HEK293 (cell line): ENCODE measurements at regions not wholly inside any gene's neighbourhood (a gene's known extent, or its start where the extent isn't known, plus 50 kb on each side); places are given as distances from the start of the nearest gene placed in this dataset.

Source experiments
- CTCF ChIA-PET: fragments of 350-600 bp; formaldehyde crosslinking; extraction: SDS; loops from one replicate; lab custom pipeline; 2021; ENCODE audit warnings: antibody characterized with exemption; lab: Yijun Ruan, JAX
- POLR2A ChIA-PET: fragments of 300-600 bp; formaldehyde crosslinking; extraction: SDS; loops from one replicate; lab custom pipeline; 2020; ENCODE audit warnings: antibody characterized with exemption, inconsistent platforms; lab: Yijun Ruan, JAX
- H3K27ac ChIP-seq: fragments of 200-500 bp; sonication (Bioruptor generic); 2 replicates; pipeline ENCODE4 v1.5.1; 2014; ENCODE audit warnings: low read depth, low read length, control low read depth, inconsistent platforms; ENCODE audit errors: extremely low read depth
- H3K36me3 ChIP-seq, 2 experiments: fragments of 200-500 bp in 1 of 2; sonication (Bioruptor generic) in 1 of 2; 1 replicate in 1 of 2; 2 replicates in 1 of 2; pipeline ENCODE4 v1.5.1; 2014 to 2017; ENCODE audit warnings: inconsistent platforms in 2 of 2, low read length in 2 of 2; ENCODE audit not compliant: control insufficient read depth in 2 of 2, insufficient read depth in 1 of 2
- H3K4me1 ChIP-seq: fragments of 200-500 bp; sonication (Bioruptor generic); 2 replicates; pipeline ENCODE4 v1.5.1; 2014; ENCODE audit warnings: mild to moderate bottlenecking, low read length, inconsistent platforms; ENCODE audit not compliant: control insufficient read depth, insufficient read depth
- H3K4me3 ChIP-seq: 2 replicates; pipeline ENCODE4 v1.5.1; 2011; ENCODE audit warnings: low read depth, mild to moderate bottlenecking, control low read depth, low read length, moderate library complexity
- H3K9me3 ChIP-seq: fragments of 200-500 bp; sonication (Bioruptor generic); 2 replicates; pipeline ENCODE4 v1.5.1; 2014; ENCODE audit warnings: low read depth, low read length, inconsistent platforms; ENCODE audit not compliant: control insufficient read depth, insufficient read depth
- KLF17 ChIP-seq: fragments of 450-650 bp; formaldehyde crosslinking; IDR thresholded peaks from 2 replicates; pipeline ENCODE4 v1.5.1; 2016; ENCODE audit warnings: missing biosample characterization, missing genetic modification characterization
- ZNF132 ChIP-seq: fragments of 450-650 bp; formaldehyde crosslinking; IDR thresholded peaks from 2 replicates; pipeline ENCODE4 v1.5.1; 2017; ENCODE audit warnings: missing biosample characterization, missing genetic modification characterization, borderline replicate concordance
- ZNF138 ChIP-seq: fragments of 450-650 bp; formaldehyde crosslinking; IDR thresholded peaks from 2 replicates; pipeline ENCODE4 v1.5.1; 2016; ENCODE audit warnings: missing biosample characterization, missing genetic modification characterization, borderline replicate concordance
- ZNF169 ChIP-seq: fragments of 450-650 bp; formaldehyde crosslinking; IDR thresholded peaks from 2 replicates; pipeline ENCODE4 v1.5.1; 2016; ENCODE audit warnings: missing biosample characterization, missing genetic modification characterization
- ZNF239 ChIP-seq: fragments of 450-650 bp; formaldehyde crosslinking; IDR thresholded peaks from 2 replicates; pipeline ENCODE4 v1.5.1; 2016; ENCODE audit warnings: missing biosample characterization, missing genetic modification characterization
- ZNF423 ChIP-seq: fragments of 450-650 bp; formaldehyde crosslinking; IDR thresholded peaks from 2 replicates; pipeline ENCODE4 v1.5.1; 2016; ENCODE audit warnings: missing biosample characterization, missing genetic modification characterization
- ZNF624 ChIP-seq: fragments of 450-650 bp; formaldehyde crosslinking; IDR thresholded peaks from 2 replicates; pipeline ENCODE4 v1.5.1; 2017; ENCODE audit warnings: missing biosample characterization, missing genetic modification characterization
- ZNF629 ChIP-seq: fragments of 450-650 bp; formaldehyde crosslinking; IDR thresholded peaks from 2 replicates; pipeline ENCODE4 v1.5.1; 2017; ENCODE audit warnings: missing biosample characterization, missing genetic modification characterization
- ZNF670 ChIP-seq: fragments of 450-650 bp; formaldehyde crosslinking; IDR thresholded peaks from 2 replicates; pipeline ENCODE4 v1.5.1; 2016; ENCODE audit warnings: missing biosample characterization, missing genetic modification characterization, low read depth
- TF ChIP-seq, protein P1 (sequence below): fragments of 450-650 bp; formaldehyde crosslinking; IDR thresholded peaks from 2 replicates; pipeline ENCODE4 v1.5.1; 2017; ENCODE audit warnings: missing biosample characterization, mild to moderate bottlenecking, missing genetic modification characterization, moderate library complexity
- TF ChIP-seq, protein P2 (sequence below): fragments of 450-650 bp; formaldehyde crosslinking; IDR thresholded peaks from 2 replicates; pipeline ENCODE4 v1.5.1; 2016; ENCODE audit warnings: missing biosample characterization, missing genetic modification characterization
- TF ChIP-seq, protein P3 (sequence below): fragments of 450-650 bp; formaldehyde crosslinking; IDR thresholded peaks from 2 replicates; pipeline ENCODE4 v1.5.1; 2016; ENCODE audit warnings: missing biosample characterization, missing genetic modification characterization
- TF ChIP-seq, protein P4 (sequence below): fragments of 450-650 bp; IDR thresholded peaks from 2 replicates; pipeline ENCODE4 v1.5.1; 2018; ENCODE audit warnings: missing biosample characterization, missing genetic modification characterization

DNA sequence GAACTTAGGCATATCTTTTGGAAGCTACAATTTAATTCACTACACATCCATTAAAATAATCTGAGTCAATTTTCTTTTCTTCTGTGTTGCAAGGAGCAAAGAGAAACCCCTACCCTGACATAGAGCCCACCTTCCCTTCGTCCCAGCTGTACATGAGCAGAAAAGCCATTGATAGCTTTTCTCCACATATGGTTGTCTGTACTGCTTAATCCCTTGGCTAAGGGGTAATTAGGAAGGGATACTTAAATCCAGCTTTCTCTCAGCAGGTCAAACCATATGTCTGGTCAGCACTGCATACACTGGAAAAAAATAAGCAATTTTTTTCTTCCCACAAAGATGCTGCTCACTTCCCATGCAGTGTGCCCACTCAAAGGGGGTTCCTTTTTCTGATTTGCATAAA is 94.7 kb upstream of the RAD23B start (continued):
- TF ChIP-seq KLF17 (tag by site-specific recombination) = no peak
- no peak for TF ChIP-seq ZNF629 (tag by site-specific recombination)
- no peak for TF ChIP-seq ZNF624
- TF ChIP-seq, protein P1, sequence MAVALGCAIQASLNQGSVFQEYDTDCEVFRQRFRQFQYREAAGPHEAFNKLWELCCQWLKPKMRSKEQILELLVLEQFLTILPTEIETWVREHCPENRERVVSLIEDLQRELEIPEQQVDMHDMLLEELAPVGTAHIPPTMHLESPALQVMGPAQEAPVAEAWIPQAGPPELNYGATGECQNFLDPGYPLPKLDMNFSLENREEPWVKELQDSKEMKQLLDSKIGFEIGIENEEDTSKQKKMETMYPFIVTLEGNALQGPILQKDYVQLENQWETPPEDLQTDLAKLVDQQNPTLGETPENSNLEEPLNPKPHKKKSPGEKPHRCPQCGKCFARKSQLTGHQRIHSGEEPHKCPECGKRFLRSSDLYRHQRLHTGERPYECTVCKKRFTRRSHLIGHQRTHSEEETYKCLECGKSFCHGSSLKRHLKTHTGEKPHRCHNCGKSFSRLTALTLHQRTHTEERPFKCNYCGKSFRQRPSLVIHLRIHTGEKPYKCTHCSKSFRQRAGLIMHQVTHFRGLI (tag by site-specific recombination) = no peak

DNA sequence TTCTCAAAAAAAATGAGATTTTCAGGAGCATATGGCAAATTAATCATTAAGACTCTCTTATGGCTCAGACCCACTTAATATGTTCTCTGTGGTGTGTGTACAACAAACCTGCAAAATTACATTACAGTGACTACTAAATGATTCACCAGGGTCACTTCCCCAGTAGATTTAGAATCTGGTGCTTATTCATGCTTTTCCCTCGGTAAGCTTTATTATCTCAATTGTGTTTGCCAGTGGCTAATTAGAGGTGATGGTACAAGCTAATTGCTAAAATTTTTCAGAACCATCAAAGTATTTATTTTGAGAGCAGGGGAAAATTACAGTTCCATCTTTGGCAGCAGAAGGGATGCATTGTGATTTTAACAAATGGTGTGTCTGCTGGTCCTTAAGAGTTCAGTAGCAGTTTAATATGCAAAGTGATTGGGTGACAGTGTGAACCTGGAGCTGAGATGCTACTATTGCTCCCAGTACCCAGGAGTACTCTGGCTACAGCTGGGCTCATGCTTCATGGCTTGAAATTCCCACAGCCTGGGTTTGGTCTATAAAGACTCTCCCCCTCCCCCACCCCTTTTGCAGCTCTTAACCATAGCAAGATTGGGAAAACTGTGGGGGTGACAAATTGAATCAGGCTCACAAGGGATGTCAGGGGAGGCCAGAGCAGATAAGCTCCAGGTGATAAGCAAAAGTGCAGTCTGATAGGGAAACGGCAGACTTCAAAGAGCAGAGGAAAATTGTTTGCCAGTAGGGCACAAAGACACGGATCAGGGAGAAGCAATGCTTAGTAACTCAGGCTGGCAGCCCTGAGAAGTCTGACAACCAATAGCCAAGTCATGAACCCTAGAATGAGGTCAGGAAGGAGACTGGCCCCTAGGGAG is 92.8 kb upstream of the RAD23B start:
- POLR2A ChIA-PET = interaction anchor here (0.6 kb wide), 1 partner anchor 92 kb away, joined by 3 read pairs; no protein-coding TSS in a partner anchor
- H3K36me3 ChIP-seq = no peaks in the 10 kb centered on the region
- TF ChIP-seq, protein P2, sequence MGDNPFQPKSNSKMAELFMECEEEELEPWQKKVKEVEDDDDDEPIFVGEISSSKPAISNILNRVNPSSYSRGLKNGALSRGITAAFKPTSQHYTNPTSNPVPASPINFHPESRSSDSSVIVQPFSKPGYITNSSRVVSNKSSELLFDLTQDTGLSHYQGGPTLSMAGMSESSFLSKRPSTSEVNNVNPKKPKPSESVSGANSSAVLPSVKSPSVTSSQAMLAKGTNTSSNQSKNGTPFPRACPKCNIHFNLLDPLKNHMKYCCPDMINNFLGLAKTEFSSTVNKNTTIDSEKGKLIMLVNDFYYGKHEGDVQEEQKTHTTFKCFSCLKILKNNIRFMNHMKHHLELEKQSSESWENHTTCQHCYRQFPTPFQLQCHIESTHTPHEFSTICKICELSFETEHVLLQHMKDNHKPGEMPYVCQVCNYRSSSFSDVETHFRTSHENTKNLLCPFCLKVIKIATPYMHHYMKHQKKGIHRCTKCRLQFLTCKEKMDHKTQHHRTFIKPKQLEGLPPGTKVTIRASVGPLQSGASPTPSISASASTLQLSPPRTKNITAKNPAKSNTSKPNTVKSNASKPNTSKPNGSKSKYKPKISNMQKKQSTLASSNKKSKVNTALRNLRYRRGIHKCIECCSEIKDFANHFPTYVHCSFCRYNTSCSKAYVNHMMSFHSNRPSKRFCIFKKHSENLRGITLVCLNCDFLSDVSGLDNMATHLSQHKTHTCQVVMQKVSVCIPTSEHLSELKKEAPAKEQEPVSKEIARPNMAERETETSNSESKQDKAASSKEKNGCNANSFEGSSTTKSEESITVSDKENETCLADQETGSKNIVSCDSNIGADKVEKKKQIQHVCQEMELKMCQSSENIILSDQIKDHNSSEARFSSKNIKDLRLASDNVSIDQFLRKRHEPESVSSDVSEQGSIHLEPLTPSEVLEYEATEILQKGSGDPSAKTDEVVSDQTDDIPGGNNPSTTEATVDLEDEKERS (tag by site-specific recombination) = no peak
- TF ChIP-seq, protein P3, sequence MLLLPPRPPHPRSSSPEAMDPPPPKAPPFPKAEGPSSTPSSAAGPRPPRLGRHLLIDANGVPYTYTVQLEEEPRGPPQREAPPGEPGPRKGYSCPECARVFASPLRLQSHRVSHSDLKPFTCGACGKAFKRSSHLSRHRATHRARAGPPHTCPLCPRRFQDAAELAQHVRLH (tag by site-specific recombination) = no peak
- no peak overlapping the region for H3K4me3 ChIP-seq
- no peaks in the 10 kb centered on the region for H3K4me1 ChIP-seq
- H3K27ac ChIP-seq = no peak overlapping the region
- CTCF ChIA-PET = interaction anchor here (0.6 to 1.6 kb wide), 3 partner anchors 11 to 231 kb away, joined by 3 to 4 read pairs (median 4); no protein-coding TSS in a partner anchor
- H3K9me3 ChIP-seq = no peaks in the 10 kb centered on the region

DNA sequence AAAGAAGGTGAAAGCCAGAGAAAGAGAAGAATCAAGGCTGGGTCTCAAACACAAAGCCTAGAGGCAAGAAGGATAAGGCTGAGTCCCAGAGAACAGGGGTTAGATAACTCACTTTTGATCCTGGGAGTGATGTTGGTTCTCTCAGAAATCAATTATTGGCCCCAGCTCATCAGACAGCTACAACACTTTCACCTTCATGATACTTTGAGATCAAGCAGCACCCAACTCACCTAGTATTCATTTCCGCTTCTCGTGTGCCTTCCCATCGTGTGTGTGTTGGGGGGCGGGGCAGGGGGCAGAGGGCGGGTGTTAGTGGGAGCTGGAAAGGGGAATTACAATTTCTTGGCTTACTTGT is 92.2 kb upstream of the RAD23B start:
- CTCF ChIA-PET = interaction anchor here (1.6 kb wide), 1 partner anchor 10 kb away, joined by 4 read pairs; no protein-coding TSS in a partner anchor

More for the DNA sequence above, 92.2 kb upstream of the RAD23B start:
- POLR2A ChIA-PET = interaction anchor here (0.6 kb wide), 1 partner anchor 91 kb away, joined by 3 read pairs; no protein-coding TSS in a partner anchor
- H3K4me1 ChIP-seq = no peaks in the 10 kb centered on the region
- TF ChIP-seq ZNF132 (no peak), ZNF423 (tag by site-specific recombination) (no peak), ZNF169 (tag by site-specific recombination) (no peak), ZNF239 (no peak), ZNF670 (tag by site-specific recombination) (no peak), ZNF138 (no peak)
- TF ChIP-seq, protein P4, sequence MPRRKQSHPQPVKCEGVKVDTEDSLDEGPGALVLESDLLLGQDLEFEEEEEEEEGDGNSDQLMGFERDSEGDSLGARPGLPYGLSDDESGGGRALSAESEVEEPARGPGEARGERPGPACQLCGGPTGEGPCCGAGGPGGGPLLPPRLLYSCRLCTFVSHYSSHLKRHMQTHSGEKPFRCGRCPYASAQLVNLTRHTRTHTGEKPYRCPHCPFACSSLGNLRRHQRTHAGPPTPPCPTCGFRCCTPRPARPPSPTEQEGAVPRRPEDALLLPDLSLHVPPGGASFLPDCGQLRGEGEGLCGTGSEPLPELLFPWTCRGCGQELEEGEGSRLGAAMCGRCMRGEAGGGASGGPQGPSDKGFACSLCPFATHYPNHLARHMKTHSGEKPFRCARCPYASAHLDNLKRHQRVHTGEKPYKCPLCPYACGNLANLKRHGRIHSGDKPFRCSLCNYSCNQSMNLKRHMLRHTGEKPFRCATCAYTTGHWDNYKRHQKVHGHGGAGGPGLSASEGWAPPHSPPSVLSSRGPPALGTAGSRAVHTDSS (tag by site-specific recombination) = no peak
- TF ChIP-seq, all 188 proteins: peak for 0
- H3K27ac ChIP-seq = no peak overlapping the region
- H3K4me3 ChIP-seq = no peak overlapping the region
- H3K36me3 ChIP-seq = no peaks in the 10 kb centered on the region
- no peaks in the 10 kb centered on the region for H3K9me3 ChIP-seq
